GM21528 (cell line): ENCODE measurements at regions not wholly inside any gene's neighbourhood (a gene's known extent, or its start where the extent isn't known, plus 50 kb on each side); places are given as distances from the start of the nearest gene placed in this dataset.

Experiments used
- ATAC-seq: cut with Tn5 transposase; IDR thresholded peaks from one replicate; pipeline ENCODE4 v1.9.1; 2021; ENCODE audit warnings: mild to moderate bottlenecking, moderate library complexity; ENCODE audit not compliant: unreplicated experiment, low FRiP score

DNA sequence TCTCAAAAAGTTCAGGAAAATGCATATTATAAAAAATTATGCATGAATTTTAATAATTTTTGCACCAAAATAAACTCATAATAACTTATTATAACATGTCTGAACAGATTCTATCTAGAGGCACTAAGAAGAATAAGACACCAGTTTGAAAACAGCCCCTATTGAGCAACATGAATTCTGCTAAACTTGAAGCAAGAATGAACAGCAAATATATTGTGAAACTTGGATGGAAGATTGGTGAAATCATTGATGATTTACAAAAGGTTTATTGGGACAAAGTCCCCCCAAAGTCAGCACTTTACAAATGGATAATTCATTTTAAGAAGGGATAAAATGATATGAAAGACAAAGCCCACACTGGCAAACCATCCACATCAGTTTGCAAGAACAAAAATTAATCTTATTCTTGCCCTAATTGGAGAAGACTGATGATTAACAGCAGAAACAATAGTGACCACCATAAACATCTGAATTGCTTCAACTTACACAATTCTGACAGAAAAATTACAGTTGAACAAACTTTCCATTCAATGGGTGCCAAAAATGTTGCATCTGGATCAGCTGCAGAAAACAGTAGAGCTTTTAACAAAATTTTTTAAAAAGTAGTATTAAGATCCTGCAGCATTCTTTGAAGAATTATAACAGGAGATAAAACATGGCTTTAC, 257.5 kb upstream of the FAT3 start:
- no peak for ATAC-seq

DNA sequence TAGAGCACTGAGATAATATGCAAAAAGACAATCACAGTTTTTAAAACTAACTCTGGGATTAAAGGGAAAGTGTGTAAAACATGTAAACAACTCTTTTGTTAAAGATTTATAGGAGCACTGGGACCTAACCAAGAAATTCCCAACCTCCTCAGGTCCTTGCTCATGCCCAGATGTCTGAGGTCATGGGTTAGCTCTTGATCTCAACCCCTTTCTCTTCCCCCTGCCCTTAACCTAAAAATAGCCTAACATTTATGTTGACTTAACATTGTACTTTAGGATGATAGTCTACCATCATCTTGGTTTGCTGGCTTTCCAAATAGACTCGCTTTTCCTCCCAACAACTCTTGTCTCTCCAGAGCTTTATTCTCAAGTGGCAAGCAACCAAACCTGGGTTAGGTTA, 258.2 kb upstream of the FAT3 start:
- no peak for ATAC-seq

- ATAC-seq, result no peak
Observed at GRCh38 chr11:91960770-91961169, 263.8 kb upstream of the FAT3 start.

GRCh38 chr11:91959411-91959810, 265.2 kb upstream of the FAT3 start:
- ATAC-seq, result no peak

GRCh38 chr11:91956711-91957110, 267.9 kb upstream of the FAT3 start:
- ATAC-seq, result no peak

GRCh38 chr11:91955206-91955605, 269.4 kb upstream of the FAT3 start:
- no peak for ATAC-seq

DNA sequence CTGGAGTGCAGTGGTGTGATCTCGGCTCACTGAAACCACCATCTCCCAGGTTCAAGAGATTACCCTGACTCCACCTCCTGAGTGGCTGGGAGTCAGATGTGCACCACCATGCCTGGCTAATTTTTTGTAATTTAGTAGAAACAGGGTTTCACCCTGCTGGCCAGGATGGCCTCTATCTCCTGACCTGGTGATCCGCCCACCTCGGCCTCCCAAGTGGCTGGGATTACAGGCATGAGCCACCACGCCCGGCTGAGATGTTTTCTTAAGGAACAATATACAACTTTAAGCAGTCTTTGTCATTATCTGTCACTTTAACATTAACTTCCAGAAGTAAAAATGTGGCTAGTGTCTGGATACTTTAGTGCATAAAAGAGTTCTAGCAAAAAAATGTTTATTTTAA, 272.6 kb upstream of the FAT3 start:
- ATAC-seq, result no peak

DNA sequence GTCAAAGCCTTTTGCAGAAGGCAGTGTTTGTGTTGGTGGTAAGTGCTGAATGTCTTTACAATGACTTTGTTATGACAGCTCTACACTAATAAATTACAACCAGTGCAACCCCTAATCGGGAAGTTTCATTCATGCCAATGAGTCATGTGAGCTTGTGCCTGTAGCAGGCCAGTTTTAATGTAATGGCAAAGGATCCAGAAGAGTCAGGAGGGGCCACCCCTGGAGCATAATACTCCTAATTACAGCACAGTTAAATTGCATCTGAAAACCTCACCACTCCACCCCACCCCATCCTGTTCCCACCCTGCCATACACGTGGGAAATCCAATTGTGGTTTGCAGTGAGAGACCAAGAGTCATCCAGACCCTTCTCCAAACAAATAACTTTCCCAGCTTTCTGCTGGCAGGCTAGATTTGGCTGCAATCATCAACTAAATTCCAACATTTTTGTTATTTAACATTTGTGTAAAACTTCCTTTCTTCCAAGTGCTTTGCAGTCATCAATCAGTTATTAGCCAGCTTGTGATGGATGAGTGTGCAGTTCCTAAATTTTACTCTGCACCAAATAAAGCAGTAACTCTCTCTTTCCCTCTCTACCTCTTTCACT, 277.3 kb upstream of the FAT3 start:
- no peak for ATAC-seq

- ATAC-seq, result no peak
Observed at GRCh38 chr11:91946397-91946951, 278.1 kb upstream of the FAT3 start.

DNA sequence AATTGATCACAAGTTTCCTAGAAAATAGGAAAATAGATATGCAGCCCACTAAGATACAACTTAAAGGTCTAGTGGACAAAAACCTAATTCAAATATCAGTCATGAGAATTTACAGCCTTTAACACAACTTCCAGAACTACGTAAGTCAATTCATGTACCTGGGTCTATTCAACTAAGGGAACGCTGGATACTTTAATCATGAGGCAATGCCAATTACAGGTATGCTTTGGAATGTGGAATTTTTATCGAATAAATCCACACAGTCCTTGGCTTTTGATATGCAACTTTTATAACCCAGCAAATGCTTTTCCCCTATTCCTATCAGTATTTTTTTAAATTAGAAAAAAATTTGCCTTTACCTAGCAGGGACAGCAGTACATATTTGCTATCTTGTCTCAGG, 289.5 kb upstream of the FAT3 start:
- no peak for ATAC-seq

GRCh38 chr11:91932151-91932821, 292.3 kb upstream of the FAT3 start:
- ATAC-seq, result no peak

DNA sequence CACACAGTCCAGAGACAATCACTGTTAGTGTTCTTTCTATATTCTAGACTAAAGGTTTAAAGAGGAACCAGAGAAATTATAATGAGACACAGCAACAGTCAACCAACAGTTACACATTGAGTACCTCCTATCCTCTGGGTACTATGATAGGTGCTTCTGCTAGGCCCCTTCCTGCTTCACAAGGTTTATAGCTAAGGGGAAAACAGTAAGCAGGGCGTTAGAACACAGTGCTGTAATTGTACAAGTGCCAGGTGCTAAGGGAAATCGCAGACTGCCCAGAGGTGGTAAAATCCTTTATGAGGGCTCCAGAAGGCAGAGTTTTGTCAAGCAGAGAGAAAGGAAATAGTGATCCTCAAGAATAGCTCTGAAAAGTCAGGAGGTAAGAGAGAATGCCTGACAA, 297.2 kb upstream of the FAT3 start:
- no peak for ATAC-seq

- ATAC-seq, result no peak
Observed at GRCh38 chr11:91926965-91927364, 297.7 kb upstream of the FAT3 start.

- no peak for ATAC-seq
Observed at GRCh38 chr11:91922846-91923245, 301.8 kb upstream of the FAT3 start.

DNA sequence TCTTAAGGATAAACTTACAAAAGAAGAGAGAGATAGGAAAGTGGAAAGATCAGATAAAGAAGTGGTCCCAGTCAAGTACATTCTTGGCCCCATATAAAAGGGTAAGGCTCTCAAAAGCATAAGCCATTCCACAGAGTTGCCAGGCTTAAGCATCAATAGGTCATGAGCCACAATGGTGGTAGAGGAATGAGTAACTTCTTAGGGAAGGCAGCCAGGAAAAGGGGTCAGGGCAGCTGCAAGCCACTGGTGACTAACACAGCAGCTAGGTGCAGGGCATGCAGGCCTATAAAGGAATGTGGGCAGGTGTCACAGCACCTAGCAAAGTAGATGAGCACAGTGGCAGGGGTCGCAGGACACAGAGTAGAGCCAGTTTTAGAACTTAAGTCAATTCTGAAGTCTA, 302.6 kb upstream of the FAT3 start:
- ATAC-seq, result no peak

GRCh38 chr11:91913407-91913806, 311.2 kb upstream of the FAT3 start:
- ATAC-seq, result no peak

- no peak for ATAC-seq
Observed at GRCh38 chr11:91912322-91912721, 312.3 kb upstream of the FAT3 start.

- no peak for ATAC-seq
Observed at GRCh38 chr11:91906871-91907624, 317.6 kb upstream of the FAT3 start.

- ATAC-seq, result no peak
Observed at GRCh38 chr11:91904792-91905785, 319.5 kb upstream of the FAT3 start.

GRCh38 chr11:91902312-91902711, 322.3 kb upstream of the FAT3 start:
- ATAC-seq, result no peak
